Body of pancreas (tissue), 4 donors: ENCODE measurements at regions not wholly inside any gene's neighbourhood (a gene's known extent, or its start where the extent isn't known, plus 50 kb on each side); places are given as distances from the start of the nearest gene placed in this dataset.

ENCODE experiments used
- ATAC-seq: fragments of 150-250 bp; one replicate; pipeline ENCODE4 v1.9.1; 2016
- DNase-seq, 4 donors: peaks; one replicate each; pipeline ENCODE4 v3.0.0-alpha.2; 2019
- H3K27ac ChIP-seq, 4 donors: fragments of 200-600 bp; sonication (generic); 1 replicate in 3 of 4; 2 replicates in 1 of 4; pipeline versions ENCODE4 v1.5.1 to v1.6.1; 2016 to 2019; ENCODE audit warnings: mild to moderate bottlenecking in 1 of 4, mixed read lengths in 1 of 4, moderate library complexity in 1 of 4
- H3K27me3 ChIP-seq, 2 donors: fragments of 200-600 bp; sonication (generic); one replicate each; pipeline ENCODE4 v1.6.0; 2016; ENCODE audit warnings: mild to moderate bottlenecking in 1 of 2
- H3K36me3 ChIP-seq, 2 donors: fragments of 200-600 bp; sonication (generic); replicated peaks in 1 of 2; 2 replicates each; pipeline ENCODE4 v1.5.1; 2016; ENCODE audit warnings: low read depth in 2 of 2; ENCODE audit not compliant: insufficient read depth in 1 of 2
- H3K4me1 ChIP-seq: fragments of 200-600 bp; sonication (generic); one replicate; pipeline ENCODE4 v1.6.0; 2016
- H3K4me3 ChIP-seq, 2 donors: fragments of 200-600 bp; sonication (generic); 1 replicate in 1 of 2; 2 replicates in 1 of 2; pipeline ENCODE4 v1.5.1; 2016 to 2019
- H3K9me3 ChIP-seq, 3 donors: fragments of 200-600 bp; sonication (generic); 1 replicate in 2 of 3; 2 replicates in 1 of 3; pipeline ENCODE4 v1.5.1; 2016
- POLR2A ChIP-seq, 3 donors: fragments of 450-650 bp; IDR thresholded peaks; one replicate each; pipeline ENCODE4 v1.6.1; 2016; ENCODE audit warnings: antibody characterized with exemption in 3 of 3, mild to moderate bottlenecking in 2 of 3
- WGBS, 2 donors: methylation state at CpG; one replicate each; pipeline ENCODE4 v1.1.5; 2017; 5-methylcytosine and 5-hydroxymethylcytosine counted together
- intact Hi-C: fragments of 100-400 bp; cut with DNase I; formaldehyde crosslinking; loops from one replicate; pipeline ENCODE4 v1.15.1; 2023
- TF ChIP-seq, protein P1 (sequence below), 7 experiments: fragments of 450-650 bp in 4 of 7; fragments of 200-600 bp in 3 of 7; sonication (generic) in 3 of 7; IDR thresholded peaks; one replicate each; pipeline ENCODE4 v1.5.1; 2016 to 2019; ENCODE audit warnings: antibody characterized with exemption in 7 of 7

DNA sequence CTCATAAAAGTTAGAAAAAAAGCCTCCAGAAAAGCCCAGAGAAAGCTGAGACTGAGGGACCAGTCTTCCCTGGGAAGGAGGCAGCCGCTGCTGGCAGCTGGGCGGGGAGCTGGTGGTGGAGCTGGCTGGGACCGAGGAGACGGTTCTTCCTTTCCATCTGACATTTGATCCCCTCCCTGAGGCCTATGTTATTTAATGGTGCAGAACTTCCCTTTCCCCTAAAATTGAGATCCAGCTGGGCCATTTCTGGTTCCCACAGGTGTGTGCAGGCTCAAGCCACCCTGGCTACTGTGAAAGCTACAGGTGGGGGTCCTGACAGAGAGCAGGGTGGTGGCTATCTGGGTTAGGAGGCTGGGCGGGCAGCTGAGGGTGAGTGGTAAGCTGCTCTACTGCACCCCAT, 81.5 kb upstream of the FZD7 start:
- H3K4me1 ChIP-seq: no peaks in the 10 kb centered on the region
- intact Hi-C loops: no loop called here
- DNase-seq (no peak), ATAC-seq (no peak)
- TF ChIP-seq, protein P1, sequence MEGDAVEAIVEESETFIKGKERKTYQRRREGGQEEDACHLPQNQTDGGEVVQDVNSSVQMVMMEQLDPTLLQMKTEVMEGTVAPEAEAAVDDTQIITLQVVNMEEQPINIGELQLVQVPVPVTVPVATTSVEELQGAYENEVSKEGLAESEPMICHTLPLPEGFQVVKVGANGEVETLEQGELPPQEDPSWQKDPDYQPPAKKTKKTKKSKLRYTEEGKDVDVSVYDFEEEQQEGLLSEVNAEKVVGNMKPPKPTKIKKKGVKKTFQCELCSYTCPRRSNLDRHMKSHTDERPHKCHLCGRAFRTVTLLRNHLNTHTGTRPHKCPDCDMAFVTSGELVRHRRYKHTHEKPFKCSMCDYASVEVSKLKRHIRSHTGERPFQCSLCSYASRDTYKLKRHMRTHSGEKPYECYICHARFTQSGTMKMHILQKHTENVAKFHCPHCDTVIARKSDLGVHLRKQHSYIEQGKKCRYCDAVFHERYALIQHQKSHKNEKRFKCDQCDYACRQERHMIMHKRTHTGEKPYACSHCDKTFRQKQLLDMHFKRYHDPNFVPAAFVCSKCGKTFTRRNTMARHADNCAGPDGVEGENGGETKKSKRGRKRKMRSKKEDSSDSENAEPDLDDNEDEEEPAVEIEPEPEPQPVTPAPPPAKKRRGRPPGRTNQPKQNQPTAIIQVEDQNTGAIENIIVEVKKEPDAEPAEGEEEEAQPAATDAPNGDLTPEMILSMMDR (IDR thresholded peaks at IDR 0.05): no peak
- TF ChIP-seq POLR2A (IDR thresholded peaks at IDR 0.05): no peak
- H3K9me3 ChIP-seq: no peaks in the 10 kb centered on the region
- 74 to 77% methylated on average over 5 of the region's 5 CpGs for WGBS, 2 donors
- no peaks in the 10 kb centered on the region for H3K36me3 ChIP-seq
- H3K27ac ChIP-seq: no peak overlapping the region
- no peak overlapping the region for H3K4me3 ChIP-seq
- H3K27me3 ChIP-seq: no peaks in the 10 kb centered on the region

DNA sequence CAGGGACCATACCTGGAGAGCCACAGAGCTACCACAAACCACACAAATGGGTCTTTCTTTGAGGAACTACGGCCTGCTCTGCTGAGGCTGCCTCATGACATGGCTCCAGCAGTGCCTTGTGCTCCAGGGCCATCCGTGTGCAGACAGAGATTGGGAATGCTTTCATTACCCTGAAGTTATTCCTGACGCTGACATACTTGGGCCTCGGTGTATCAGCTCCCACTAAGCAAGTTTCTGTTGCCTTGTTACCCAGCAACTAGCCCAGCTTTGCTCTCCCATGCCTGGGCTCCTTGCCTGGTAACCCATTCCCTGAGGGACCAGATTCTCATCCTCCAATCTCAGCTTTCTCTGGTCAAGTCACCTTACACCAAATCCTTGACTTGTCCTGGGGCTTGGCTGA, 80.3 kb upstream of the FZD7 start:
- Histone ChIP-seq H3K4me3 (no peak overlapping the region), H3K27ac (no peak overlapping the region), H3K4me1 (no peaks in the 10 kb centered on the region), H3K27me3 (no peaks in the 10 kb centered on the region), H3K36me3 (no peaks in the 10 kb centered on the region), H3K9me3 (no peaks in the 10 kb centered on the region)
- no peak for ATAC-seq
- TF ChIP-seq, protein P1 (IDR thresholded peaks at IDR 0.05): no peak
- TF ChIP-seq POLR2A (IDR thresholded peaks at IDR 0.05): no peak
- intact Hi-C loops: no loop called here
- DNase-seq: no peak
- WGBS, 2 donors: 78 to 88% methylated on average over 4 of the region's 4 CpGs

DNA sequence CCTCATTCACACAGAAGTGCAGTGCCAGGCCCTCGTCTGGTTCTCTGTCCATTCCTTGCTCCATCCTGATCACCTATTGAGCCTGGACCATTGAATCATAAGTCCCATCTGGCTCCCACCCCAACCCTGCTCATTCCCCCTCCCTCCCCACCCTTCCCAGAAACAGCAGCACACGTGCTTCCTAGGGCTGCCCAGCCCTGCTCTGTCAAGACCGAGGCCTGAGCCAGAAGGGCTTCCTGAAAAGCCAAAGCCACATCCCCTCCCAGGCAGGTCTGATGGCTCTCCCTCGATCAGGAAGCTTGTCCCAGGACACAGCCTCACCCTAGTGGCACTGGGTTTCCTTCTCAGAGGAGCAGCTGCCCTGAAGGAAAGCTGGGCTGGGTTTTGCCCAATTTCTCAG, 79.8 kb upstream of the FZD7 start:
- intact Hi-C loops: no loop called here
- Histone ChIP-seq H3K36me3 (no peaks in the 10 kb centered on the region), H3K27me3 (no peaks in the 10 kb centered on the region), H3K4me1 (no peaks in the 10 kb centered on the region), H3K4me3 (no peak overlapping the region), H3K27ac (no peak overlapping the region), H3K9me3 (no peaks in the 10 kb centered on the region)
- 52 to 59% methylated on average over 4 of the region's 4 CpGs for WGBS, 2 donors
- DNase-seq (no peak), ATAC-seq (no peak)
- no peak for TF ChIP-seq POLR2A (IDR thresholded peaks at IDR 0.05)
- TF ChIP-seq, protein P1 (IDR thresholded peaks at IDR 0.05): no peak

DNA sequence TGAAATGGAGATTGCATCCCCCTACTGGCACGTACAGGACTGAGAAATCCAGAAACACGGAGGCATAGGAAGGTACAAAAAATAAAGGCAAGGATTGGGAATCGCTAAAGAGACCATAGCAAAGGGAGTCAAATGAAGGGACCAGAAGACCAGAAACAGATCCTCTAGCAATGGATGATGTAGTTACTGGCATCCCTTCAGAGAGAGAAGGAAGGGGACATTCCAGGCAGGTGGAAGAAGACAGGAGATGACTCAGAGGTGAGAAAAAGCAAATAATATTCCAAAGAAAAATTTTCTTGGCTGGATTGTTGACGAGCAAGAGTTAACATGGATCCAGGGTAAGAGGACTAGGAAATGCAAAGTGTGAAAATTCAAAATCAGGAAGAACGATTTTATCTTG, 78.4 kb upstream of the FZD7 start:
- Histone ChIP-seq H3K4me3 (no peak overlapping the region), H3K27ac (no peak overlapping the region), H3K4me1 (no peaks in the 10 kb centered on the region), H3K27me3 (no peaks in the 10 kb centered on the region), H3K9me3 (no peaks in the 10 kb centered on the region), H3K36me3 (no peaks in the 10 kb centered on the region)
- TF ChIP-seq, protein P1 (IDR thresholded peaks at IDR 0.05): no peak
- no peak for TF ChIP-seq POLR2A (IDR thresholded peaks at IDR 0.05)
- intact Hi-C loops: no loop called here
- WGBS, 2 donors: 60 to 62% methylated on average over 5 of the region's 5 CpGs
- no peak for DNase-seq
- no peak for ATAC-seq

DNA sequence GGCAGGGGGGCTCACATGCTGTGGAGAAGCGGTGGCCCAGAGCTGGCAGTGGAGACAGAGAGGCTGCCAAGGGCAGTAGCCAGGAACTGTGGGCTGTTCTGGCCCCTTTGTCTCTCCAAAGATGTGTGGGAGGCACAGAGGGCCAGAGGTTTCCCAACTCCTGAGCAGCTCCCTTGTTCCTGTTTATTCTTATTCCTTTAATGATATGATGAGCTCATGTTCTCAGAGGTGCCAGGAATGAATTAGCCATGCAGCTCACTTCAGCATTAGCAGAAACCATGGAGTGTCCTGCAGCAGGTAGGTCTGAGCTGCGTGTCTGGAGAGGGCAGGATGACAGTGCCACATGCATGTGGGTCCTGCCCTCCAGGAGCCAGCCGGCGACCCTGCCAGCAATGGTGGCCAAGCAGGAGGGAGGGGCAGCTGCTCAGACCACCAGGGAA, 77.9 kb upstream of the FZD7 start:
- DNase-seq (no peak), ATAC-seq (no peak)
- Histone ChIP-seq H3K36me3 (no peaks in the 10 kb centered on the region), H3K4me1 (no peaks in the 10 kb centered on the region), H3K27me3 (no peaks in the 10 kb centered on the region), H3K27ac (no peak overlapping the region), H3K9me3 (no peaks in the 10 kb centered on the region), H3K4me3 (no peak overlapping the region)
- 64 to 65% methylated on average over 4 of the region's 4 CpGs for WGBS, 2 donors
- intact Hi-C loops: no loop called here
- TF ChIP-seq, protein P1 (IDR thresholded peaks at IDR 0.05): no peak
- no peak for TF ChIP-seq POLR2A (IDR thresholded peaks at IDR 0.05)
